ENCODE measurements at regions not wholly inside any gene's neighbourhood (a gene's known extent, or its start where the extent isn't known, plus 50 kb on each side); places are given as distances from the start of the nearest gene placed in this dataset.

- TF ChIP-seq ELF1 (IDR thresholded peaks at IDR 0.05; ENCODE audit: borderline replicate concordance, low read depth) (no peak), SIN3A (IDR thresholded peaks at IDR 0.05; ENCODE audit: low read depth) (no peak), POLR2AphosphoS5 (IDR thresholded peaks at IDR 0.05; ENCODE audit: low read depth, low read length) (peak; percentile 17; the same call in 1 of the 2 replicates)
- TF ChIP-seq, protein P1, sequence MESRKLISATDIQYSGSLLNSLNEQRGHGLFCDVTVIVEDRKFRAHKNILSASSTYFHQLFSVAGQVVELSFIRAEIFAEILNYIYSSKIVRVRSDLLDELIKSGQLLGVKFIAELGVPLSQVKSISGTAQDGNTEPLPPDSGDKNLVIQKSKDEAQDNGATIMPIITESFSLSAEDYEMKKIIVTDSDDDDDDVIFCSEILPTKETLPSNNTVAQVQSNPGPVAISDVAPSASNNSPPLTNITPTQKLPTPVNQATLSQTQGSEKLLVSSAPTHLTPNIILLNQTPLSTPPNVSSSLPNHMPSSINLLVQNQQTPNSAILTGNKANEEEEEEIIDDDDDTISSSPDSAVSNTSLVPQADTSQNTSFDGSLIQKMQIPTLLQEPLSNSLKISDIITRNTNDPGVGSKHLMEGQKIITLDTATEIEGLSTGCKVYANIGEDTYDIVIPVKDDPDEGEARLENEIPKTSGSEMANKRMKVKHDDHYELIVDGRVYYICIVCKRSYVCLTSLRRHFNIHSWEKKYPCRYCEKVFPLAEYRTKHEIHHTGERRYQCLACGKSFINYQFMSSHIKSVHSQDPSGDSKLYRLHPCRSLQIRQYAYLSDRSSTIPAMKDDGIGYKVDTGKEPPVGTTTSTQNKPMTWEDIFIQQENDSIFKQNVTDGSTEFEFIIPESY (IDR thresholded peaks at IDR 0.05; ENCODE audit: extremely low read depth, insufficient replicate concordance, low read length) = no peak
Measured at GRCh38 chr2:134118279-134119116, 135.4 kb upstream of the MGAT5 start (continued).

DNA sequence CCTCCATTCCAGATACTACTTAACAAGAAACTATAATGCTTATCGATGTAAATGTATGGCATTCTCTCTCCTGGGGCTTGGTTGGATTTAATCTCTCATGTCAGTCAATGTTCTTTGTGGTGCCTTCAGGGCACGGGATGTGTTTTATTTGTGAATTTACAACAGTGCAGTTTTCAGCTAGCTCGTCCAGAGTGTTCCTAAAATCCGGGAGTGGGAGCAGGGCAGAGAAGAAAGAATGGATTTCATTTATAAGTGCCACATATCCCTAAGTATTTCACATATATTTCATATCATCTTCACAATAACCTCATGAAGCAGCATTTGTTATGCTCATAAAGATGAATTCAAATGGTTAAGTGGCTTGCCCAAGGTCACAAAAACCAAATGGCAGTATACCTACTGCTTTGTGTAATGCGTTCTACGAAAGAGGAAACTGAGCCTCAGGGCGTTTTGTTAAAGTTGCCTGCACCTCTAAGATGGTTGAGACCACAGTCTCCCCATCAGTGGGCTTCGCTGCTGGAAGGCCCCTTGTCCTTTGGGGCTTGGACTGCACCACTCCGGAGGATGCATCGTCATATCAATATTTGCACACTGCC, 134.7 kb upstream of the MGAT5 start:
- DNase-seq (ENCODE audit: low read depth, low spot score) (no peak), ATAC-seq (peak; percentile 6)
- RAD21 ChIA-PET (ENCODE audit: low non-redundant PET in 1 of 2, low total read pairs in 2 of 2, uncharacterized antibody in 2 of 2, unreplicated experiment in 2 of 2) = interaction anchor here (0.9 to 2.4 kb wide), 10 partner anchors 86 to 331 kb away, joined by 3 to 23 read pairs (median 5); no protein-coding TSS in a partner anchor
- H3K4me1 ChIP-seq (ENCODE audit: control insufficient read depth in 1 of 2, insufficient read depth in 2 of 2, low read length in 2 of 2) = peaks cover 15 to 19% of the 10 kb centered on the region in 2 experiments; a peak in 3 of 4 replicates
- peak overlapping the region; percentile 90 for H3K4me2 ChIP-seq (ENCODE audit: low read length)
- H3K9ac ChIP-seq (ENCODE audit: low read length) = peak overlapping the region; percentile 79
- no peaks in the 10 kb centered on the region for H3K27me3 ChIP-seq (ENCODE audit: insufficient read depth, low read length)
- intact Hi-C loops (cut with micrococcal nuclease) = loop anchor here (2.0 to 10.0 kb wide), 3 partner anchors 88 to 786 kb away; no protein-coding TSS in a partner anchor
- TF ChIP-seq FOSL1 (IDR thresholded peaks at IDR 0.05; ENCODE audit: low read depth) = no peak
- CTCF ChIA-PET = interaction anchor here (0.7 to 4.5 kb wide), 22 partner anchors 8 to 372 kb away, joined by 3 to 60 read pairs (median 4); no protein-coding TSS in a partner anchor
- BruUV-seq (replicated peaks) = no TSS peak
- peaks cover 33% of the 10 kb centered on the region for H3K79me2 ChIP-seq (ENCODE audit: insufficient read depth, low read length)
- H3K27ac ChIP-seq (ENCODE audit: low read depth, low read length) = peak overlapping the region; percentile 87
- H3K4me3 ChIP-seq (replicated peaks in 1 of 2; ENCODE audit: low read depth in 1 of 2, low read length in 2 of 2) = peak overlapping the region; percentile 62 to 81
- H3K36me3 ChIP-seq (ENCODE audit: control insufficient read depth in 1 of 2, insufficient read depth in 2 of 2, low read length in 2 of 2) = no peaks in the 10 kb centered on the region
- no peaks in the 10 kb centered on the region for H3K9me2 ChIP-seq (ENCODE audit: insufficient read depth)
- H3K9me3 ChIP-seq (ENCODE audit: control insufficient read depth in 1 of 2, insufficient read depth in 1 of 2, low read depth in 1 of 2, low read length in 2 of 2) = no peaks in the 10 kb centered on the region
- peak overlapping the region; percentile 97 for H2AFZ ChIP-seq (ENCODE audit: low read depth, low read length, poor library complexity, severe bottlenecking)
- H4K20me1 ChIP-seq (ENCODE audit: insufficient read depth) = no peaks in the 10 kb centered on the region
- POLR2A ChIA-PET = interaction anchor here (0.9 to 1.3 kb wide), 3 partner anchors 9 to 292 kb away, joined by 3 to 5 read pairs (median 4); no protein-coding TSS in a partner anchor
